ENCODE measurements at regions not wholly inside any gene's neighbourhood (a gene's known extent, or its start where the extent isn't known, plus 50 kb on each side); places are given as distances from the start of the nearest gene placed in this dataset.

GRCh38 chr7:155203059-155203881, 94.4 kb upstream of the INSIG1 start:
- Histone ChIP-seq H3K4me2 (ENCODE audit: unreplicated experiment) (no peak overlapping the region), H3K9me2 (ENCODE audit: insufficient read depth) (no peaks in the 10 kb centered on the region), H3K27me3 (replicated peaks; ENCODE audit: insufficient read depth) (no peaks in the 10 kb centered on the region), H2AFZ (no peak overlapping the region), H3K27ac (no peak overlapping the region), H3K9ac (no peak overlapping the region), H3K4me3 (no peak overlapping the region), H3F3A (ENCODE audit: insufficient read depth) (peaks cover 9% of the 10 kb centered on the region), H3K36me3 (ENCODE audit: low read depth) (no peaks in the 10 kb centered on the region), H3K9me3 (ENCODE audit: low read depth) (no peaks in the 10 kb centered on the region), H3K4me1 (ENCODE audit: insufficient read depth) (peaks cover 27% of the 10 kb centered on the region), H3K79me2 (ENCODE audit: insufficient read depth) (no peaks in the 10 kb centered on the region), H4K20me1 (ENCODE audit: insufficient read depth) (no peaks in the 10 kb centered on the region)
- in situ Hi-C loops (cut with MboI), result no loop called here
- WGBS, 2 experiments (ENCODE audit: low coverage in 1 of 2, low lambda C conversion rate in 2 of 2, missing lambda C conversion rate in 2 of 2), result 82 to 83% methylated on average over 15 to 17 of the region's 17 CpGs
- no peak for DNase-seq
- no peak for TF ChIP-seq EZH2 (IDR thresholded peaks at IDR 0.05; ENCODE audit: insufficient read depth, poor library complexity, severe bottlenecking)

- Histone ChIP-seq H3K9me2 (ENCODE audit: insufficient read depth) (no peaks in the 10 kb centered on the region), H2AFZ (no peak overlapping the region), H3K27ac (no peak overlapping the region), H3K79me2 (ENCODE audit: insufficient read depth) (no peaks in the 10 kb centered on the region), H3K4me1 (ENCODE audit: insufficient read depth) (peaks cover 22% of the 10 kb centered on the region), H3K27me3 (replicated peaks; ENCODE audit: insufficient read depth) (no peaks in the 10 kb centered on the region), H3K36me3 (ENCODE audit: low read depth) (no peaks in the 10 kb centered on the region), H3F3A (ENCODE audit: insufficient read depth) (peaks cover 9% of the 10 kb centered on the region), H4K20me1 (ENCODE audit: insufficient read depth) (no peaks in the 10 kb centered on the region), H3K4me2 (ENCODE audit: unreplicated experiment) (no peak overlapping the region), H3K9ac (no peak overlapping the region), H3K4me3 (no peak overlapping the region), H3K9me3 (ENCODE audit: low read depth) (no peaks in the 10 kb centered on the region)
- in situ Hi-C loops (cut with MboI), result no loop called here
- DNase-seq, result no peak
- TF ChIP-seq EZH2phosphoT487 (IDR thresholded peaks at IDR 0.05; ENCODE audit: insufficient read depth, low read depth), result no peak
- no peak for TF ChIP-seq EZH2 (IDR thresholded peaks at IDR 0.05; ENCODE audit: insufficient read depth, poor library complexity, severe bottlenecking)
- 92 to 94% methylated on average over 14 of the region's 14 CpGs for WGBS, 2 experiments (ENCODE audit: low coverage in 1 of 2, low lambda C conversion rate in 2 of 2, missing lambda C conversion rate in 2 of 2)
Observed at GRCh38 chr7:155203882-155204691, 93.6 kb upstream of the INSIG1 start.

- H3K9me2 ChIP-seq (ENCODE audit: insufficient read depth), result no peaks in the 10 kb centered on the region
- H3K27ac ChIP-seq, result peak overlapping the region; percentile 100
- H3K4me3 ChIP-seq, result peak overlapping the region; percentile 77
- peaks cover 9% of the 10 kb centered on the region for H3F3A ChIP-seq (ENCODE audit: insufficient read depth)
- H3K79me2 ChIP-seq (ENCODE audit: insufficient read depth), result no peaks in the 10 kb centered on the region
- H2AFZ ChIP-seq, result peak overlapping the region; percentile 73
- TF ChIP-seq EZH2 (IDR thresholded peaks at IDR 0.05; ENCODE audit: insufficient read depth, poor library complexity, severe bottlenecking) (no peak), EZH2phosphoT487 (IDR thresholded peaks at IDR 0.05; ENCODE audit: insufficient read depth, low read depth) (no peak)
- no peaks in the 10 kb centered on the region for H3K36me3 ChIP-seq (ENCODE audit: low read depth)
- H3K27me3 ChIP-seq (replicated peaks; ENCODE audit: insufficient read depth), result no peaks in the 10 kb centered on the region
- in situ Hi-C loops (cut with MboI), result no loop called here
- peak overlapping the region; percentile 90 for H3K4me2 ChIP-seq (ENCODE audit: unreplicated experiment)
- peak overlapping the region; percentile 99 for H3K9ac ChIP-seq
- 51 to 56% methylated on average over 14 of the region's 14 CpGs for WGBS, 2 experiments (ENCODE audit: low coverage in 1 of 2, low lambda C conversion rate in 2 of 2, missing lambda C conversion rate in 2 of 2)
- H3K4me1 ChIP-seq (ENCODE audit: insufficient read depth), result peaks cover 17% of the 10 kb centered on the region
- DNase-seq, result no peak
- H4K20me1 ChIP-seq (ENCODE audit: insufficient read depth), result no peaks in the 10 kb centered on the region
- no peaks in the 10 kb centered on the region for H3K9me3 ChIP-seq (ENCODE audit: low read depth)
Observed at GRCh38 chr7:155204744-155205367, 92.8 kb upstream of the INSIG1 start.

All from GM23248 (cell line).